ENCODE measurements at regions not wholly inside any gene's neighbourhood (a gene's known extent, or its start where the extent isn't known, plus 50 kb on each side); places are given as distances from the start of the nearest gene placed in this dataset.
A peak's percentile ranks its signal among the peaks of the same experiment; 100 is the strongest.
"Not testable (repeated sequence)": the region's sequence is repeated elsewhere in the genome, so short reads cannot be mapped to it uniquely, and the experiment has no call there.

GRCh38 chr18:11377766-11378540 lies 228.6 kb upstream of the PIEZO2 start:
- DNase-seq = no peak

GRCh38 chr18:11372163-11372562 lies 222.8 kb upstream of the PIEZO2 start:
- DNase-seq = no peak

- DNase-seq = no peak
Measured at GRCh38 chr18:11369556-11369955, 220.2 kb upstream of the PIEZO2 start.

- DNase-seq = no peak
Measured at GRCh38 chr18:11368020-11368419, 218.7 kb upstream of the PIEZO2 start.

- DNase-seq = no peak
Measured at GRCh38 chr18:11367351-11367750, 218.0 kb upstream of the PIEZO2 start.

GRCh38 chr18:11366410-11366809 lies 217.0 kb upstream of the PIEZO2 start:
- DNase-seq = peak in 2 of 3 experiments; percentile 6 to 76

- DNase-seq = no peak
Measured at GRCh38 chr18:11362856-11363255, 213.5 kb upstream of the PIEZO2 start.

- not testable (repeated sequence) for DNase-seq
Measured at GRCh38 chr18:11361862-11362261, 212.5 kb upstream of the PIEZO2 start.

GRCh38 chr18:11357678-11358077 lies 208.3 kb upstream of the PIEZO2 start:
- DNase-seq = no peak

GRCh38 chr18:11344576-11344975 lies 195.2 kb upstream of the PIEZO2 start:
- DNase-seq = not testable (repeated sequence)

GRCh38 chr18:11343096-11343495 lies 193.7 kb upstream of the PIEZO2 start:
- DNase-seq = no peak

GRCh38 chr18:11342115-11342514 lies 192.7 kb upstream of the PIEZO2 start:
- DNase-seq = not testable (repeated sequence)

GRCh38 chr18:11339188-11339775 lies 189.9 kb upstream of the PIEZO2 start:
- DNase-seq = no peak

- DNase-seq = no peak
Measured at GRCh38 chr18:11336241-11336640, 186.9 kb upstream of the PIEZO2 start.

GRCh38 chr18:11327391-11328009 lies 178.1 kb upstream of the PIEZO2 start:
- DNase-seq = no peak

GRCh38 chr18:11324956-11325882 lies 175.8 kb upstream of the PIEZO2 start:
- no peak for DNase-seq

- peak in 1 of 3 experiments; percentile 10 for DNase-seq
Measured at GRCh38 chr18:11324510-11324909, 175.1 kb upstream of the PIEZO2 start.

- no peak for DNase-seq
Measured at GRCh38 chr18:11323359-11323819, 174.0 kb upstream of the PIEZO2 start.

- no peak for DNase-seq
Measured at GRCh38 chr18:11322716-11323115, 173.3 kb upstream of the PIEZO2 start.

- no peak for DNase-seq
Measured at GRCh38 chr18:11322006-11322405, 172.6 kb upstream of the PIEZO2 start.

- DNase-seq = no peak
Measured at GRCh38 chr18:11320986-11321385, 171.6 kb upstream of the PIEZO2 start.

GRCh38 chr18:11316546-11316945 lies 167.2 kb upstream of the PIEZO2 start:
- no peak for DNase-seq

Data from NCI-H1417 (cell line).